Ovary (tissue), 7 donors: ENCODE measurements at regions not wholly inside any gene's neighbourhood (a gene's known extent, or its start where the extent isn't known, plus 50 kb on each side); places are given as distances from the start of the nearest gene placed in this dataset.
"Not testable (repeated sequence)": the region's sequence is repeated elsewhere in the genome, so short reads cannot be mapped to it uniquely, and the experiment has no call there.

Experiments
- DNase-seq, 5 donors: peaks; one replicate each; pipeline ENCODE4 v3.0.0-alpha.2; 2019 to 2020
- H3K27ac ChIP-seq, 2 donors: fragments of 200-600 bp; one replicate each; pipeline versions ENCODE4 v1.5.1 to v1.8.0; 2019 to 2022
- H3K27me3 ChIP-seq: fragments of 200-600 bp; one replicate; pipeline ENCODE4 v1.8.0; 2022
- H3K36me3 ChIP-seq: fragments of 200-600 bp; sonication (generic); one replicate; pipeline ENCODE4 v1.5.1; 2019
- H3K4me1 ChIP-seq: one replicate; pipeline ENCODE4 v1.8.1; 2013; ENCODE audit warnings: mild to moderate bottlenecking, moderate library complexity; ENCODE audit not compliant: insufficient read depth
- H3K4me3 ChIP-seq: fragments of 200-600 bp; sonication (generic); one replicate; pipeline ENCODE4 v1.5.1; 2017
- H3K9me3 ChIP-seq, 2 donors: fragments of 200-600 bp in 1 of 2; sonication (generic) in 1 of 2; one replicate each; pipeline versions ENCODE4 v1.5.1 to v1.8.1; 2013 to 2019; ENCODE audit warnings: mild to moderate bottlenecking in 1 of 2, moderate library complexity in 1 of 2
- EP300 ChIP-seq: sonication (generic); formaldehyde crosslinking; IDR thresholded peaks from one replicate; pipeline ENCODE4 v1.6.1; 2017; ENCODE audit warnings: antibody characterized with exemption
- POLR2A ChIP-seq: fragments of 450-650 bp; IDR thresholded peaks from one replicate; pipeline ENCODE4 v1.6.1; 2017; ENCODE audit warnings: antibody characterized with exemption, mild to moderate bottlenecking, moderate library complexity
- WGBS, 3 donors: extraction: QIAGEN DNeasy Blood & Tissue Kit in 1 of 3; methylation state at CpG; one replicate each; pipeline versions ENCODE4 v1.1.5 to v1.1.7; 2013 to 2017; 5-methylcytosine and 5-hydroxymethylcytosine counted together
- intact Hi-C, 4 donors: fragments of 100-400 bp; cut with DNase I; formaldehyde crosslinking; loops; one replicate each; pipeline versions ENCODE4 v1.11.0 to v1.15.1; 2022 to 2023
- TF ChIP-seq, protein P1 (sequence below), 3 donors: fragments of 450-650 bp in 2 of 3; fragments of 200-600 bp in 1 of 3; IDR thresholded peaks; one replicate each; pipeline versions ENCODE4 v1.5.1 to v1.8.0; 2016 to 2022; ENCODE audit warnings: antibody characterized with exemption in 3 of 3, mild to moderate bottlenecking in 1 of 3
- donor health status: DM: no; HTN: no; CAD: no; lungs with moderate emphysema.
- donor health status: DM: no; HTN: no; CAD: no.
- donor health status: Bipolar disorder and iron deficiency.
- donor health status: DM: no; HTN: no; CAD: no.
- donor health status: DM: yes; HTN: yes; CAD: no.

- 91 to 95% (median 91%) methylated on average over 1 of the region's 1 CpG for WGBS, 3 donors
- H3K9me3 ChIP-seq, result no peaks in the 10 kb centered on the region
- intact Hi-C loops, result no loop called here
- H3K4me1 ChIP-seq, result no peaks in the 10 kb centered on the region
- no peak overlapping the region for H3K27ac ChIP-seq
- TF ChIP-seq EP300 (no peak), POLR2A (no peak)
- TF ChIP-seq, protein P1, sequence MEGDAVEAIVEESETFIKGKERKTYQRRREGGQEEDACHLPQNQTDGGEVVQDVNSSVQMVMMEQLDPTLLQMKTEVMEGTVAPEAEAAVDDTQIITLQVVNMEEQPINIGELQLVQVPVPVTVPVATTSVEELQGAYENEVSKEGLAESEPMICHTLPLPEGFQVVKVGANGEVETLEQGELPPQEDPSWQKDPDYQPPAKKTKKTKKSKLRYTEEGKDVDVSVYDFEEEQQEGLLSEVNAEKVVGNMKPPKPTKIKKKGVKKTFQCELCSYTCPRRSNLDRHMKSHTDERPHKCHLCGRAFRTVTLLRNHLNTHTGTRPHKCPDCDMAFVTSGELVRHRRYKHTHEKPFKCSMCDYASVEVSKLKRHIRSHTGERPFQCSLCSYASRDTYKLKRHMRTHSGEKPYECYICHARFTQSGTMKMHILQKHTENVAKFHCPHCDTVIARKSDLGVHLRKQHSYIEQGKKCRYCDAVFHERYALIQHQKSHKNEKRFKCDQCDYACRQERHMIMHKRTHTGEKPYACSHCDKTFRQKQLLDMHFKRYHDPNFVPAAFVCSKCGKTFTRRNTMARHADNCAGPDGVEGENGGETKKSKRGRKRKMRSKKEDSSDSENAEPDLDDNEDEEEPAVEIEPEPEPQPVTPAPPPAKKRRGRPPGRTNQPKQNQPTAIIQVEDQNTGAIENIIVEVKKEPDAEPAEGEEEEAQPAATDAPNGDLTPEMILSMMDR (IDR thresholded peaks at IDR 0.05), result no peak
- no peaks in the 10 kb centered on the region for H3K27me3 ChIP-seq
- DNase-seq, result no peak
- no peak overlapping the region for H3K4me3 ChIP-seq
- no peaks in the 10 kb centered on the region for H3K36me3 ChIP-seq
Observed at GRCh38 chr13:107790397-107790796, 424.9 kb downstream of the LIG4 start.

- Histone ChIP-seq H3K9me3 (no peaks in the 10 kb centered on the region), H3K27me3 (no peaks in the 10 kb centered on the region), H3K36me3 (no peaks in the 10 kb centered on the region), H3K4me3 (no peak overlapping the region), H3K27ac (no peak overlapping the region), H3K4me1 (no peaks in the 10 kb centered on the region)
- 88 to 89% (median 88%) methylated on average over 8 of the region's 8 CpGs for WGBS, 3 donors
- intact Hi-C loops, result no loop called here
- TF ChIP-seq POLR2A (no peak), EP300 (no peak)
- TF ChIP-seq, protein P1 (IDR thresholded peaks at IDR 0.05), result no peak
- DNase-seq, result no peak
Observed at GRCh38 chr13:107788464-107789165, 426.7 kb downstream of the LIG4 start.

DNA sequence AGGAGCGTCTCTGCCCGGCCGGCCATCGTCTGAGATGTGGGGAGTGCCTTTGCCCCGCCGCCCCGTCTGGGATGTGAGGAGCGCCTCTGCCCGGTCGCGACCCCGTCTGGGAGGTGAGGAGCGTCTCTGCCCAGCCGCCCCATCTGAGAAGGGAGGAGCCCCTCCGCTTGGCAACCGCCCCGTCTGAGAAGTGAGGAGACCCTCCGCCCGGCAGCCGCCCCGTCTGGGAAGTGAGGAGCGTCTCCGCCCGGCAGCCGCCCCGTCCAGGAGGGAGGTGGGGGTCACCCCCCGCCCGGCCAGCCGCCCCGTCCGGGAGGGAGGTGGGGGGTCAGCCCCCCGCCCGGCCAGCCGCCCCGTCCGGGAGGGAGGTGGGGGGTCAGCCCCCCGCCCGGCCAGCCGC is 432.7 kb downstream of the LIG4 start:
- H3K9me3 ChIP-seq, H3K27me3 ChIP-seq, intact Hi-C loops, H3K4me3 ChIP-seq, H3K4me1 ChIP-seq, H3K27ac ChIP-seq, H3K36me3 ChIP-seq, DNase-seq: not testable (repeated sequence)
- 95 to 96% methylated on average over 6 to 33 of the region's 39 CpGs; no CpG with 5 or more reads in 1 of the 3 donors for WGBS, 3 donors

GRCh38 chr13:107778094-107778493 is 437.2 kb downstream of the LIG4 start:
- intact Hi-C loops, result no loop called here
- WGBS, 3 donors, result 56 to 77% (median 68%) methylated on average over 1 of the region's 1 CpG
- no peak for DNase-seq

GRCh38 chr13:107770541-107770940 is 444.8 kb downstream of the LIG4 start:
- TF ChIP-seq, protein P1 (IDR thresholded peaks at IDR 0.05), result no peak
- TF ChIP-seq EP300 (no peak), POLR2A (no peak)
- Histone ChIP-seq H3K4me3 (no peak overlapping the region), H3K36me3 (no peaks in the 10 kb centered on the region), H3K27ac (no peak overlapping the region), H3K4me1 (no peaks in the 10 kb centered on the region), H3K27me3 (no peaks in the 10 kb centered on the region), H3K9me3 (no peaks in the 10 kb centered on the region)
- intact Hi-C loops, result no loop called here
- DNase-seq, result no peak

More at GRCh38 chr13:107778094-107778493, 437.2 kb downstream of the LIG4 start:
- TF ChIP-seq, protein P1 (IDR thresholded peaks at IDR 0.05), result no peak
- no peak for TF ChIP-seq EP300
- TF ChIP-seq POLR2A, result no peak
- Histone ChIP-seq H3K4me3 (no peak overlapping the region), H3K27ac (no peak overlapping the region), H3K4me1 (no peaks in the 10 kb centered on the region), H3K9me3 (no peaks in the 10 kb centered on the region), H3K36me3 (no peaks in the 10 kb centered on the region), H3K27me3 (no peaks in the 10 kb centered on the region)
